ENCODE measurements at regions not wholly inside any gene's neighbourhood (a gene's known extent, or its start where the extent isn't known, plus 50 kb on each side); places are given as distances from the start of the nearest gene placed in this dataset.

- TF ChIP-seq, protein P1, sequence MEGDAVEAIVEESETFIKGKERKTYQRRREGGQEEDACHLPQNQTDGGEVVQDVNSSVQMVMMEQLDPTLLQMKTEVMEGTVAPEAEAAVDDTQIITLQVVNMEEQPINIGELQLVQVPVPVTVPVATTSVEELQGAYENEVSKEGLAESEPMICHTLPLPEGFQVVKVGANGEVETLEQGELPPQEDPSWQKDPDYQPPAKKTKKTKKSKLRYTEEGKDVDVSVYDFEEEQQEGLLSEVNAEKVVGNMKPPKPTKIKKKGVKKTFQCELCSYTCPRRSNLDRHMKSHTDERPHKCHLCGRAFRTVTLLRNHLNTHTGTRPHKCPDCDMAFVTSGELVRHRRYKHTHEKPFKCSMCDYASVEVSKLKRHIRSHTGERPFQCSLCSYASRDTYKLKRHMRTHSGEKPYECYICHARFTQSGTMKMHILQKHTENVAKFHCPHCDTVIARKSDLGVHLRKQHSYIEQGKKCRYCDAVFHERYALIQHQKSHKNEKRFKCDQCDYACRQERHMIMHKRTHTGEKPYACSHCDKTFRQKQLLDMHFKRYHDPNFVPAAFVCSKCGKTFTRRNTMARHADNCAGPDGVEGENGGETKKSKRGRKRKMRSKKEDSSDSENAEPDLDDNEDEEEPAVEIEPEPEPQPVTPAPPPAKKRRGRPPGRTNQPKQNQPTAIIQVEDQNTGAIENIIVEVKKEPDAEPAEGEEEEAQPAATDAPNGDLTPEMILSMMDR (IDR thresholded peaks at IDR 0.05; ENCODE audit: control extremely low read depth, extremely low read depth): no peak
- Histone ChIP-seq H3K27me3 (ENCODE audit: control insufficient read depth in 3 of 3, insufficient read depth in 3 of 3, low read length in 2 of 3) (peaks cover 0 to 4% (median 3%) of the 10 kb centered on the region in 3 donors), H3K27ac (ENCODE audit: low read depth in 1 of 2, low read length in 1 of 2) (no peak overlapping the region), H3K9me3 (ENCODE audit: control insufficient read depth in 4 of 4, insufficient read depth in 3 of 4, low read length in 3 of 4) (no peaks in the 10 kb centered on the region), H3K4me1 (ENCODE audit: control insufficient read depth in 5 of 5, insufficient read depth in 5 of 5, low read length in 5 of 5) (peaks cover 0 to 14% (median 0%) of the 10 kb centered on the region in 5 donors), H3K36me3 (ENCODE audit: control insufficient read depth in 4 of 4, insufficient read depth in 4 of 4, low read length in 4 of 4) (no peaks in the 10 kb centered on the region), H3K4me3 (no peak overlapping the region), H3K9ac (ENCODE audit: insufficient read depth in 1 of 2, low read length in 2 of 2) (no peak overlapping the region)
- DNase-seq (no peak), ATAC-seq (ENCODE audit: insufficient read depth, low FRiP score) (no peak)
- 64 to 78% methylated on average over 6 of the region's 6 CpGs for WGBS, 2 donors
These were observed 155.5 kb upstream of the NAV2 start for GRCh38 chr11:19557185-19557584.

DNA sequence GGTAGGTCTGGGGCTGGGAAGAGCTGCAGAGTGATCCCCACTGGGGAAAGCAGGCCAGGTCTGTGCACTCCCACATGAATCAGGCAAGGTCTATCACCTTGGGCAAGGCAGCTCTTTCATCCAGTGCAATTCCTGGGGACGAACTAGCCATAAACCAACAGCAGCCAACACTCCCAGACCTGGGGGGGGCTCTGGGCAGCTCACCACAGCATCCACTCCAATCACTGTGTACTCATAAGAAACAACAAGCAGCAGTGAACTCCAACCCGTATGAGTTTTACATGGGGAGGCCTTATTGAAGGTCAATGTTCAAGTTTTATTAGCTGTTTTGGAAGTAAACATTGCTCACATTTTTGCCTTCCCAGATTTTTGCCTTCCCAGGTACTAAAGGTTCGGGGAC is 157.4 kb upstream of the NAV2 start:
- Histone ChIP-seq H3K4me3 (no peak overlapping the region), H3K36me3 (ENCODE audit: control insufficient read depth in 4 of 4, insufficient read depth in 4 of 4, low read length in 4 of 4) (no peaks in the 10 kb centered on the region), H3K27ac (ENCODE audit: low read depth in 1 of 2, low read length in 1 of 2) (no peak overlapping the region), H3K4me1 (ENCODE audit: control insufficient read depth in 5 of 5, insufficient read depth in 5 of 5, low read length in 5 of 5) (peaks cover 0 to 16% (median 0%) of the 10 kb centered on the region in 5 donors), H3K9me3 (ENCODE audit: control insufficient read depth in 4 of 4, insufficient read depth in 3 of 4, low read length in 3 of 4) (no peaks in the 10 kb centered on the region), H3K27me3 (ENCODE audit: control insufficient read depth in 3 of 3, insufficient read depth in 3 of 3, low read length in 2 of 3) (peaks cover 0 to 12% (median 4%) of the 10 kb centered on the region in 3 donors), H3K9ac (ENCODE audit: insufficient read depth in 1 of 2, low read length in 2 of 2) (no peak overlapping the region)
- ATAC-seq (ENCODE audit: insufficient read depth, low FRiP score) (no peak), DNase-seq (no peak)
- TF ChIP-seq, protein P1 (IDR thresholded peaks at IDR 0.05; ENCODE audit: control extremely low read depth, extremely low read depth): no peak
- 75 to 85% methylated on average over 3 of the region's 3 CpGs for WGBS, 2 donors

- TF ChIP-seq, protein P1 (IDR thresholded peaks at IDR 0.05; ENCODE audit: control extremely low read depth, extremely low read depth): peak; percentile 61
- ATAC-seq (ENCODE audit: insufficient read depth, low FRiP score): no peak
- Histone ChIP-seq H3K4me1 (ENCODE audit: control insufficient read depth in 5 of 5, insufficient read depth in 5 of 5, low read length in 5 of 5) (peaks cover 0 to 10% (median 0%) of the 10 kb centered on the region in 5 donors), H3K27ac (ENCODE audit: low read depth in 1 of 2, low read length in 1 of 2) (no peak overlapping the region), H3K9me3 (ENCODE audit: control insufficient read depth in 4 of 4, insufficient read depth in 3 of 4, low read length in 3 of 4) (no peaks in the 10 kb centered on the region), H3K4me3 (no peak overlapping the region), H3K27me3 (ENCODE audit: control insufficient read depth in 3 of 3, insufficient read depth in 3 of 3, low read length in 2 of 3) (peaks cover 0 to 14% (median 0%) of the 10 kb centered on the region in 3 donors), H3K36me3 (ENCODE audit: control insufficient read depth in 4 of 4, insufficient read depth in 4 of 4, low read length in 4 of 4) (no peaks in the 10 kb centered on the region), H3K9ac (ENCODE audit: insufficient read depth in 1 of 2, low read length in 2 of 2) (no peak overlapping the region)
- 37 to 42% methylated on average over 8 of the region's 8 CpGs for WGBS, 2 donors
- peak; percentile 78 to 85 (median 82) for DNase-seq
These were observed 158.8 kb upstream of the NAV2 start for GRCh38 chr11:19553683-19554333.

Measured in lung (tissue), 11 donors.